GM12878 (cell line): ENCODE measurements at regions not wholly inside any gene's neighbourhood (a gene's known extent, or its start where the extent isn't known, plus 50 kb on each side); places are given as distances from the start of the nearest gene placed in this dataset.

Source experiments
- ATAC-seq: fragments of 200-7000 bp; cut with Tn5 transposase; 3 replicates; pipeline ENCODE4 v1.9.1; 2020; ENCODE audit warnings: mild to moderate bottlenecking, moderate library complexity
- BruUV-seq: library from RNA; stranded (reverse); fragments of 400-500 nt; replicated peaks from 2 replicates; lab custom pipeline; 2021; lab: Mats Ljungman, UMichigan
- CTCF ChIA-PET: fragments of 300-600 bp; sonication (Branson Sonifier 250); formaldehyde crosslinking; extraction: SDS; loops from one replicate; lab custom pipeline; 2021; ENCODE audit warnings: inconsistent platforms; lab: Yijun Ruan, JAX
- POLR2A ChIA-PET: fragments of 350-600 bp; formaldehyde crosslinking; extraction: SDS; loops from one replicate; lab custom pipeline; 2021; ENCODE audit warnings: inconsistent platforms; lab: Charles Lee
- RAD21 ChIA-PET: fragments of 300-600 bp; sonication (Branson Sonifier 250); formaldehyde crosslinking; loops from one replicate; lab custom pipeline; 2023; ENCODE audit warnings: antibody characterized with exemption; ENCODE audit not compliant: unreplicated experiment; lab: Charles Lee
- SMC1A ChIA-PET: fragments of 300-600 bp; sonication (Branson Sonifier 250); formaldehyde crosslinking; loops from one replicate; lab custom pipeline; 2023; ENCODE audit not compliant: unreplicated experiment, uncharacterized antibody; lab: Charles Lee
- DNase-seq: peaks from one replicate; pipeline ENCODE4 v3.0.0-alpha.2; 2011; ENCODE audit warnings: low read depth, low spot score
- FAIRE-seq: peaks from 3 replicates; lab custom pipeline; 2011; peaks lifted over from hg19 to GRCh38; lab: Jason Lieb, UNC
- H2AFZ ChIP-seq: 2 replicates; pipeline ENCODE4 v1.6.0; 2011; ENCODE audit warnings: low read depth, low read length, control low read depth; ENCODE audit not compliant: control insufficient read depth
- H3K27ac ChIP-seq: 2 replicates; pipeline ENCODE4 v1.5.1; 2011; ENCODE audit warnings: control low read depth; ENCODE audit not compliant: control insufficient read depth, insufficient read depth
- H3K27me3 ChIP-seq, 2 experiments: replicated peaks in 1 of 2; 2 replicates each; pipeline versions ENCODE4 v1.6.0 to v1.6.1; 2011; ENCODE audit warnings: low read length in 1 of 2; ENCODE audit not compliant: control insufficient read depth in 2 of 2, insufficient read depth in 2 of 2
- H3K36me3 ChIP-seq, 2 experiments: 2 replicates each; pipeline ENCODE4 v1.5.1; 2011; ENCODE audit warnings: low read length in 1 of 2; ENCODE audit not compliant: control insufficient read depth in 2 of 2, insufficient read depth in 2 of 2
- H3K4me1 ChIP-seq: 2 replicates; pipeline ENCODE4 v1.6.1; 2011; ENCODE audit warnings: mild to moderate bottlenecking, low read length, moderate library complexity, mixed read lengths; ENCODE audit not compliant: control insufficient read depth, insufficient read depth
- H3K4me2 ChIP-seq: 2 replicates; pipeline ENCODE4 v1.6.0; 2011; ENCODE audit warnings: control low read depth; ENCODE audit not compliant: control insufficient read depth, insufficient read depth
- H3K4me3 ChIP-seq: fragments of 200-600 bp; sonication (generic); 2 replicates; pipeline ENCODE4 v1.5.1; 2016
- H3K79me2 ChIP-seq: 2 replicates; pipeline ENCODE4 v1.6.0; 2011; ENCODE audit warnings: low read length; ENCODE audit not compliant: control insufficient read depth, insufficient read depth
- H3K9ac ChIP-seq: 2 replicates; pipeline ENCODE4 v1.8.0; 2011; ENCODE audit warnings: low read length, control low read depth, mixed read lengths; ENCODE audit not compliant: control insufficient read depth, insufficient read depth
- H3K9me3 ChIP-seq: replicated peaks from 3 replicates; pipeline ENCODE4 v1.5.1; 2011; ENCODE audit warnings: mild to moderate bottlenecking, low read length; ENCODE audit not compliant: control insufficient read depth, insufficient read depth
- H4K20me1 ChIP-seq: 2 replicates; pipeline ENCODE4 v1.6.0; 2011; ENCODE audit not compliant: control insufficient read depth, insufficient read depth
- CEBPB ChIP-seq, 2 experiments: fragments of 150-350 bp in 1 of 2; IDR thresholded peaks; 2 replicates each; pipeline ENCODE4 v1.6.1; 2012 to 2014; ENCODE audit warnings: low read depth in 2 of 2, low read length in 2 of 2, borderline replicate concordance in 1 of 2, inconsistent platforms in 1 of 2
- ESRRA ChIP-seq: IDR thresholded peaks from 2 replicates; pipeline ENCODE4 v1.6.1; 2012; ENCODE audit warnings: mild to moderate bottlenecking, low read length, improper control_type of control experiment
- GATAD2B ChIP-seq: fragments of 450-650 bp; conservative IDR thresholded peaks from 2 replicates; pipeline ENCODE4 v1.6.1; 2017; ENCODE audit warnings: low read depth, mild to moderate bottlenecking, moderate library complexity
- HDAC6 ChIP-seq: fragments of 200-600 bp; sonication (generic); IDR thresholded peaks from one replicate; pipeline ENCODE4 v1.8.0; 2017; ENCODE audit warnings: antibody characterized with exemption; ENCODE audit not compliant: unreplicated experiment
- IRF3 ChIP-seq: fragments of 450-650 bp; IDR thresholded peaks from 2 replicates; pipeline ENCODE4 v1.6.1; 2014; ENCODE audit warnings: mild to moderate bottlenecking
- MEF2B ChIP-seq: fragments of 450-650 bp; IDR thresholded peaks from 2 replicates; pipeline ENCODE4 v1.6.1; 2018; ENCODE audit warnings: mild to moderate bottlenecking, moderate library complexity; ENCODE audit not compliant: partially characterized antibody, poor library complexity, severe bottlenecking
- PAX5 ChIP-seq: IDR thresholded peaks from 2 replicates; pipeline ENCODE4 v1.6.1; 2011; ENCODE audit warnings: low read depth, low read length, borderline replicate concordance
- PBX3 ChIP-seq: IDR thresholded peaks from 2 replicates; pipeline ENCODE4 v1.6.1; 2011; ENCODE audit warnings: mild to moderate bottlenecking, low read depth, low read length, moderate library complexity; ENCODE audit not compliant: insufficient replicate concordance
- SMARCA5 ChIP-seq: fragments of 450-650 bp; IDR thresholded peaks from 2 replicates; pipeline ENCODE4 v1.6.1; 2017; ENCODE audit warnings: mild to moderate bottlenecking
- SUZ12 ChIP-seq: fragments of 200-600 bp; sonication (generic); IDR thresholded peaks from one replicate; pipeline ENCODE4 v1.6.1; 2018; ENCODE audit warnings: antibody characterized with exemption, mild to moderate bottlenecking; ENCODE audit not compliant: unreplicated experiment
- TAF1 ChIP-seq: IDR thresholded peaks from 2 replicates; pipeline ENCODE4 v1.6.1; 2011; ENCODE audit warnings: mild to moderate bottlenecking, low read depth, low read length, borderline replicate concordance
- TARDBP ChIP-seq: IDR thresholded peaks from 2 replicates; pipeline ENCODE4 v1.6.1; 2016; ENCODE audit warnings: borderline replicate concordance
- USF1 ChIP-seq: IDR thresholded peaks from 2 replicates; pipeline ENCODE4 v1.6.1; 2011; ENCODE audit warnings: borderline replicate concordance, low read depth, mild to moderate bottlenecking, moderate library complexity, mixed read lengths, low read length; ENCODE audit not compliant: insufficient read depth; ENCODE audit errors: extremely low read length
- ZNF207 ChIP-seq: fragments of 450-650 bp; IDR thresholded peaks from 2 replicates; pipeline ENCODE4 v1.6.1; 2014; ENCODE audit warnings: antibody characterized with exemption, mild to moderate bottlenecking, borderline replicate concordance
- ZNF384 ChIP-seq: IDR thresholded peaks from 2 replicates; pipeline ENCODE4 v1.6.1; 2012; ENCODE audit warnings: low read depth, mild to moderate bottlenecking, low read length, improper control_type of control experiment, borderline replicate concordance
- ZSCAN29 ChIP-seq: fragments of 450-650 bp; IDR thresholded peaks from 2 replicates; pipeline ENCODE4 v1.6.1; 2017; ENCODE audit warnings: mild to moderate bottlenecking, moderate library complexity
- WGBS: methylation state at CpG from one replicate; pipeline ENCODE4 v1.1.6; 2016; ENCODE audit warnings: low lambda C conversion rate; ENCODE audit not compliant: insufficient replicate concordance, insufficient coverage; ENCODE audit errors: missing lambda C conversion rate; 5-methylcytosine and 5-hydroxymethylcytosine counted together
- in situ Hi-C: fragments of 300-500 bp; cut with MboI; formaldehyde crosslinking; loops from 9 replicates; pipeline ENCODE4 v1.14.3; 2018; ENCODE audit warnings: mixed read lengths
- intact Hi-C: fragments of 100-400 bp; cut with micrococcal nuclease; formaldehyde crosslinking; loops from one replicate; pipeline ENCODE4 v1.14.2; 2022; ENCODE audit not compliant: unreplicated experiment

DNA sequence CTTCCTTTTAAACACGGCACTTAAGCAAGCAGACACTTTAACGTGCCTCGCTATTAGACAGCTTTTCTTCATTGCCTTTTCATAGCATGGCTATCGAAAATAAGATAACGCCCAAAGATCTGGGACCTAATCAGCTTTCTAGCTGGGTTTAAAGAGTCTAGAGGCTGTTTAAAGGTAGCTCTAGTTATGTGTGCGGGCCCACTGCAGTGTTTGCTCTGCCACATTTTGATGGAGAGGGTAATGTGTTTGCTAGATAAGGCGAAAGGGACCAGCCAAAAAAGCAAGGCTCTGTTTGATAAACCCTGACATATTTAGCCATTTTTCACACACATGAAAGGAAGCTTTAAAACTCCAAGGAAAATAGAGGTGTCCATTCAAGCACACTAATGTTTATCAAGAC lies 91.6 kb downstream of the NR2F2 start:
- RAD21 ChIA-PET: no interaction called here
- DNase-seq (no peak), ATAC-seq (no peak), FAIRE-seq (no peak)
- 21% methylated on average over 7 of the region's 7 CpGs for WGBS
- H3K4me3 ChIP-seq: no peak overlapping the region
- no peaks in the 10 kb centered on the region for H3K4me1 ChIP-seq
- SMC1A ChIA-PET: interaction anchor here (0.9 to 1.6 kb wide), 3 partner anchors 9 to 32 kb away, joined by 4 read pairs; no protein-coding TSS in a partner anchor
- CTCF ChIA-PET: interaction anchor here (0.9 to 1.5 kb wide), 2 partner anchors 9 to 94 kb away, joined by 3 read pairs; no protein-coding TSS in a partner anchor
- no peaks in the 10 kb centered on the region for H3K36me3 ChIP-seq
- no peak overlapping the region for H3K9ac ChIP-seq
- no peak overlapping the region for H3K27ac ChIP-seq
- intact Hi-C loops (no loop called here), in situ Hi-C loops (no loop called here)
- no peaks in the 10 kb centered on the region for H4K20me1 ChIP-seq
- no peak overlapping the region for H3K4me2 ChIP-seq
- no peaks in the 10 kb centered on the region for H3K79me2 ChIP-seq
- POLR2A ChIA-PET: no interaction called here
- peaks cover 0 to 2% of the 10 kb centered on the region in 2 experiments; a peak in 3 of 4 replicates for H3K27me3 ChIP-seq
- H2AFZ ChIP-seq: no peak overlapping the region
- no TSS peak for BruUV-seq
- H3K9me3 ChIP-seq: no peaks in the 10 kb centered on the region
- TF ChIP-seq TARDBP (no peak), GATAD2B (no peak), ZNF207 (no peak)
- TF ChIP-seq, all 136 proteins: peak for 0

DNA sequence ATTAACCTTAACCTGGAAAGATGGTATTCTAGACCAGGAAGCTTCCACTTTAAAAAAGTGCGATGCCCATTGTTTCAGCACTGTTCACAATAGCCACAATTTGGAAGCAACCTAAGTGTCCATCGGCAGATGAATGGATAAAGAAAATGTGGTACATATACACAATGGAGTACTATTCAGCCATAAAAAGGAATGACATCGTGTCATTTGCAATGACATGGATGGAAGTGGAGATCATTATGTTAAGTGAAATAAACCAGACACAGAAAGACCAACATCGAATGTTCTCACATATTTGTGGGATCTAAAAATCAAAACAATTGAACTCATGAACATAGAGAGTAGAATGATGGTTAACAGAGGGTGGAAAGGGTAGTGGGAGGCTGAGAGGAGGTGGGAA lies 94.2 kb downstream of the NR2F2 start:
- in situ Hi-C loops: no loop called here
- Histone ChIP-seq H3K27me3 (no peaks in the 10 kb centered on the region; a peak in 1 of 4 replicates), H3K4me3 (no peak overlapping the region), H3K4me1 (no peaks in the 10 kb centered on the region), H2AFZ (no peak overlapping the region), H3K36me3 (no peaks in the 10 kb centered on the region), H3K79me2 (no peaks in the 10 kb centered on the region), H4K20me1 (no peaks in the 10 kb centered on the region), H3K9me3 (no peaks in the 10 kb centered on the region), H3K27ac (no peak overlapping the region), H3K4me2 (no peak overlapping the region), H3K9ac (no peak overlapping the region)
- 50% methylated on average over 4 of the region's 4 CpGs for WGBS
- BruUV-seq: no TSS peak
- ChIA-PET SMC1A (no interaction called here), CTCF (no interaction called here), RAD21 (no interaction called here), POLR2A (no interaction called here)
- ATAC-seq: no peak
- FAIRE-seq: no peak
- no peak for DNase-seq
- intact Hi-C loops: no loop called here
- TF ChIP-seq CEBPB (IDR thresholded peaks at IDR 0.05; ENCODE audit: borderline replicate concordance in 1 of 2, low read depth in 2 of 2, low read length in 2 of 2) (no peak), SUZ12 (no peak), HDAC6 (no peak), PBX3 (no peak), TAF1 (no peak), MEF2B (no peak), ZNF384 (no peak), USF1 (no peak), PAX5 (no peak), ZSCAN29 (no peak), IRF3 (no peak), SMARCA5 (no peak), ESRRA (no peak)
